HL-60 (cell line): ENCODE measurements at regions not wholly inside any gene's neighbourhood (a gene's known extent, or its start where the extent isn't known, plus 50 kb on each side); places are given as distances from the start of the nearest gene placed in this dataset.

Source experiments
- CTCF ChIP-seq: IDR thresholded peaks from one replicate; pipeline ENCODE4 v1.5.1; 2011; ENCODE audit warnings: low read length, control low read depth, inconsistent platforms; ENCODE audit not compliant: insufficient read depth
- POLR2AphosphoS5 ChIP-seq: IDR thresholded peaks from 2 replicates; pipeline ENCODE4 v1.6.1; 2012; ENCODE audit warnings: low read depth

- no peak for TF ChIP-seq CTCF
- TF ChIP-seq POLR2AphosphoS5 = no peak
These were observed 233.0 kb upstream of the JAG1 start for GRCh38 chr20:10906834-10907233.
